Skeletal muscle tissue (tissue), 3 donors: ENCODE measurements at regions not wholly inside any gene's neighbourhood (a gene's known extent, or its start where the extent isn't known, plus 50 kb on each side); places are given as distances from the start of the nearest gene placed in this dataset.

ENCODE experiments used
- H3K27ac ChIP-seq: one replicate; pipeline ENCODE4 v1.7.0; 2013; ENCODE audit warnings: mild to moderate bottlenecking, low read depth, low read length, inconsistent platforms
- H3K27me3 ChIP-seq, 3 donors: one replicate each; pipeline ENCODE4 v1.7.0; 2013; ENCODE audit warnings: low read length in 3 of 3; ENCODE audit not compliant: control insufficient read depth in 3 of 3, insufficient read depth in 3 of 3
- H3K36me3 ChIP-seq, 3 donors: one replicate each; pipeline ENCODE4 v1.7.0; 2013; ENCODE audit warnings: low read length in 3 of 3; ENCODE audit not compliant: control insufficient read depth in 3 of 3, insufficient read depth in 3 of 3
- H3K4me1 ChIP-seq, 3 donors: one replicate each; pipeline ENCODE4 v1.7.0; 2013; ENCODE audit warnings: low read length in 3 of 3, mild to moderate bottlenecking in 3 of 3; ENCODE audit not compliant: control insufficient read depth in 3 of 3, insufficient read depth in 3 of 3
- H3K4me3 ChIP-seq, 3 donors: one replicate each; pipeline ENCODE4 v1.7.0; 2013; ENCODE audit warnings: low read length in 3 of 3
- H3K9ac ChIP-seq, 3 donors: one replicate each; pipeline ENCODE4 v1.7.0; 2013; ENCODE audit warnings: low read length in 3 of 3, mild to moderate bottlenecking in 3 of 3, moderate library complexity in 2 of 3, low read depth in 1 of 3
- H3K9me3 ChIP-seq, 3 donors: one replicate each; pipeline ENCODE4 v1.7.0; 2013; ENCODE audit warnings: low read length in 3 of 3; ENCODE audit not compliant: control insufficient read depth in 3 of 3
- donor health status: Osteomylitis.

DNA sequence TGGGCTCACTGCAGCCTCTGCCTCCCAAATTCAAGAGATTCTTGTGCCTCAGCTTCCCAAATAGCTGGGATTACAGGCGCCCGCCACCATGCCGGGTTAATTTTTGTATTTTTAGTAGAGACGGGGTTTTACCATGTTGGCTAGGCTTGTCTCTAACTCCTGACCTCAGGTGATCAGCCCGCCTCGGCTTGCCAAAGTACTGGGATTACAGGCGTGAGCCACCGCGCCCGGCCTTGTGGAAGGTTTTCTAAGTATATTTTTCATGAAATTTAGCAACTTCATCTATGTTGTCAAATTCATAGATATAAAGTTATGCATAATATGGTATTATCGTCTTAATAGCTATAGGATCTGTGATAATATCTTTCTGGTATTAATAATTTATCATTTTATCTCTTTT is 275.6 kb upstream of the GRM7 start:
- no peaks in the 10 kb centered on the region for H3K4me1 ChIP-seq

GRCh38 chr3:6600237-6600636 is 260.7 kb upstream of the GRM7 start:
- no peaks in the 10 kb centered on the region for H3K4me1 ChIP-seq
- H3K36me3 ChIP-seq = no peaks in the 10 kb centered on the region
- no peak overlapping the region for H3K4me3 ChIP-seq
- H3K9me3 ChIP-seq = no peaks in the 10 kb centered on the region
- no peak overlapping the region for H3K27ac ChIP-seq
- H3K27me3 ChIP-seq = no peaks in the 10 kb centered on the region
- H3K9ac ChIP-seq = no peak overlapping the region

More for the DNA sequence above, 275.6 kb upstream of the GRM7 start:
- no peaks in the 10 kb centered on the region for H3K27me3 ChIP-seq
- no peaks in the 10 kb centered on the region for H3K9me3 ChIP-seq
- no peaks in the 10 kb centered on the region for H3K36me3 ChIP-seq
- H3K4me3 ChIP-seq = no peak overlapping the region
- H3K27ac ChIP-seq = no peak overlapping the region
- no peak overlapping the region for H3K9ac ChIP-seq

DNA sequence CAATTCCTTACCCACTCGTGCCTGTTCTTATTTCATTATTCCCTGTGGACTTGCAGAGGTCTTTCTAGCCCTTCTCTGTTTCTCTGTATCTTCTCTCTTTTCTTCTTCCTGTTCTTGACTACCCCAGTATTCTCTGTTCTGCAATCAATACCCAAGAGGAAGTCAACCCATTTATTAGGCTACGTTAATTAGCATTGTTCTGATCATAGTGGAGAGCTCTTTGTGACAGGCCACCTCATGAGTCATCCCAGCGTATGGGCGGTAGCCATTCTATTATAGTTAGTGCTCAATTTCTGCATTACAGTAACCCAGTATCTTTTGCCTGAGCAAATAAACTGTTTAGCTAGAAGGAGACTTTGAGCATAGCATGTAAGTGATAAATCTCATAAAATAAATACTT is 259.5 kb upstream of the GRM7 start:
- Histone ChIP-seq H3K4me1 (no peaks in the 10 kb centered on the region), H3K4me3 (no peak overlapping the region), H3K27ac (no peak overlapping the region), H3K36me3 (no peaks in the 10 kb centered on the region), H3K27me3 (no peaks in the 10 kb centered on the region), H3K9me3 (no peaks in the 10 kb centered on the region), H3K9ac (no peak overlapping the region)

DNA sequence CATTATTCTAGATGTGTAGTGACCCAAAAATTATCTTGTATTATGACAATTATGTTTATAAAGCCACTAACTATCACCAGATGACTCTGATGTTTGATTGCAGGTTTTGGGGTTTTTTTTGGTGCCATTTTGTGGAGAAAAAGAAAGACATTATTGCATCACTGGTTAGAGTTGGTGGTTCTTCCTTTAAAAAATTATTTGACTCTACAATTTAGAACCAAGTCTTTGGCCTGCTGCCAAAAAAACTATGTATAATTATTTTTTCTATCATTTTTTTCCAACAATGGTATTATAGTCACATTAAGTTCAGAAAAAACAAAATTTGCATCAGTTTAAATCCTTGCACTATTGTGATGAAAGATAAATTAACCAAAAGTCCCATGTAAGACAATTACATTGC is 258.6 kb upstream of the GRM7 start:
- Histone ChIP-seq H3K27me3 (no peaks in the 10 kb centered on the region), H3K9me3 (no peaks in the 10 kb centered on the region), H3K4me1 (no peaks in the 10 kb centered on the region), H3K9ac (no peak overlapping the region), H3K36me3 (no peaks in the 10 kb centered on the region), H3K4me3 (no peak overlapping the region), H3K27ac (no peak overlapping the region)

DNA sequence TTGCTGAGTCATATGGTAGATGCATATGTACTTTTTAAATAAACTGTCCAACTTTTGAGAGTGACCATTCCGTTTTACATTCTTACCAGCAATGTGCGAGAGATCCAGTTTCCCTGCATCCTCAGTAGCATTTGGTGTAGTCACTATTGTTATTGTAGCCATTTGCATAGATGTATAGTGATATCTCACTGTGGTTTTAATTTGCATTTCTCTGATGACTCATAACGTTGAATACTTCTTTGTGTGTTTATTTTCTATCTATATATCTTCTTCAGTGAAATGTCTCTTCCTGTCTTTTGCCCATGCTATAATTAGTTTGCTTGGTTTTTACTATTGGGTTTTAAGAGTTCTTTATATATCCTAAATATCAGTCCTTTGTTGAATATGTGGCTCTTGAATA is 255.7 kb upstream of the GRM7 start:
- Histone ChIP-seq H3K4me3 (no peak overlapping the region), H3K36me3 (no peaks in the 10 kb centered on the region), H3K9ac (no peak overlapping the region), H3K27me3 (no peaks in the 10 kb centered on the region), H3K9me3 (no peaks in the 10 kb centered on the region), H3K4me1 (no peaks in the 10 kb centered on the region), H3K27ac (no peak overlapping the region)

DNA sequence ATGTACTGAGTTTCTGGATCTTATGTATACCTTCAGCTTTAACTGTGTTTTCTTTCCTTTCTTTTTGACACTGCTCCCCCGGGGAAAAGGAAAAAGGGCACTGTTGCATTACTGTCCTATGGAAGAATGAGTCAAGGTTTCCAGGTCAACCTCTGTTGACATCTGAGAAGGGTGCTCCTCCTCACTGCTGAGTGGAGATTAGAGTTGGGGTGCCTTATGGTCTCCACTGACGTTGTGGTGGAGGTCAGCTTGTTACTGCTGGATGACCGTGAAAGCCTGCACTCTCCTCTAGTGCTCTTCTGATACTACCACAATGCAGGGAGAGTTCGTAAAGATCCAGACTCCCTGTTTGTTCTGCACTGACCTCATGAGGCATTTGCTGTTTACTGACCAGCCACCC is 252.1 kb upstream of the GRM7 start:
- Histone ChIP-seq H3K27me3 (no peaks in the 10 kb centered on the region), H3K36me3 (no peaks in the 10 kb centered on the region), H3K9me3 (no peaks in the 10 kb centered on the region), H3K27ac (no peak overlapping the region), H3K4me1 (no peaks in the 10 kb centered on the region), H3K4me3 (no peak overlapping the region), H3K9ac (no peak overlapping the region)

- no peaks in the 10 kb centered on the region for H3K4me1 ChIP-seq
- no peaks in the 10 kb centered on the region for H3K9me3 ChIP-seq
- H3K27ac ChIP-seq = no peak overlapping the region
- H3K36me3 ChIP-seq = no peaks in the 10 kb centered on the region
- H3K4me3 ChIP-seq = no peak overlapping the region
- H3K9ac ChIP-seq = no peak overlapping the region
- H3K27me3 ChIP-seq = no peaks in the 10 kb centered on the region
Observed at GRCh38 chr3:6612034-6612616, 248.8 kb upstream of the GRM7 start.

GRCh38 chr3:6622260-6622659 is 238.7 kb upstream of the GRM7 start:
- no peak overlapping the region for H3K4me3 ChIP-seq
- H3K4me1 ChIP-seq = no peaks in the 10 kb centered on the region
- H3K27me3 ChIP-seq = no peaks in the 10 kb centered on the region
- H3K9me3 ChIP-seq = no peaks in the 10 kb centered on the region
- H3K27ac ChIP-seq = no peak overlapping the region
- H3K9ac ChIP-seq = no peak overlapping the region
- no peaks in the 10 kb centered on the region for H3K36me3 ChIP-seq

GRCh38 chr3:6622712-6623111 is 238.2 kb upstream of the GRM7 start:
- Histone ChIP-seq H3K9me3 (no peaks in the 10 kb centered on the region), H3K27ac (no peak overlapping the region)

DNA sequence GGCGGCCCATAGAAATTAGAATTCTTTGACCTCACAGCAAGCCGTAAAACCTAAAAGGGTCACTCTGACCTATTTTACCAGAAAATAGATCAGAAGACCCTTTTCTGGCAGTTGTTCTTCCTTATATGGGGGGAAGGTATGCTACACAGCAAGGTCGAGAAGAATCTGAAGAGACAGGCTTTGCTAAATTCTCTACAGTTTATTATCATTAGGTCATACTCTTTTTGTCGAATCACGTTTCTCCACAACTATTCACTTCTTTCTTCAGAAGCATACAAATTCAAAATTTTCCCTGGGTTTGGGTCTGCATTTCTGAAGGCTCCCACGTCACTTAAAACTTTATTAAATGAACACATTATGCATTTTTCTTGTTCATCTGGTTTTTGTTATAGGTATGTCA is 229.5 kb upstream of the GRM7 start:
- H3K27ac ChIP-seq = no peak overlapping the region
- no peaks in the 10 kb centered on the region for H3K36me3 ChIP-seq
- H3K4me3 ChIP-seq = no peak overlapping the region
- no peaks in the 10 kb centered on the region for H3K9me3 ChIP-seq
- H3K9ac ChIP-seq = no peak overlapping the region
- no peaks in the 10 kb centered on the region for H3K27me3 ChIP-seq
- no peaks in the 10 kb centered on the region for H3K4me1 ChIP-seq

More at GRCh38 chr3:6622712-6623111, 238.2 kb upstream of the GRM7 start:
- Histone ChIP-seq H3K9ac (no peak overlapping the region), H3K36me3 (no peaks in the 10 kb centered on the region), H3K27me3 (no peaks in the 10 kb centered on the region), H3K4me3 (no peak overlapping the region), H3K4me1 (no peaks in the 10 kb centered on the region)

GRCh38 chr3:6640907-6641306 is 220.0 kb upstream of the GRM7 start:
- Histone ChIP-seq H3K4me3 (no peak overlapping the region), H3K27me3 (no peaks in the 10 kb centered on the region), H3K4me1 (no peaks in the 10 kb centered on the region), H3K9ac (no peak overlapping the region), H3K36me3 (no peaks in the 10 kb centered on the region), H3K9me3 (no peaks in the 10 kb centered on the region), H3K27ac (no peak overlapping the region)
